Medulla oblongata (tissue), 1 donor: ENCODE measurements at regions not wholly inside any gene's neighbourhood (a gene's known extent, or its start where the extent isn't known, plus 50 kb on each side); places are given as distances from the start of the nearest gene placed in this dataset.
"Not testable (repeated sequence)": the region's sequence is repeated elsewhere in the genome, so short reads cannot be mapped to it uniquely, and the experiment has no call there.

ENCODE experiments used
- DNase-seq: peaks from one replicate; pipeline ENCODE4 v3.0.0-alpha.2; 2015; ENCODE audit errors: extremely low spot score

DNA sequence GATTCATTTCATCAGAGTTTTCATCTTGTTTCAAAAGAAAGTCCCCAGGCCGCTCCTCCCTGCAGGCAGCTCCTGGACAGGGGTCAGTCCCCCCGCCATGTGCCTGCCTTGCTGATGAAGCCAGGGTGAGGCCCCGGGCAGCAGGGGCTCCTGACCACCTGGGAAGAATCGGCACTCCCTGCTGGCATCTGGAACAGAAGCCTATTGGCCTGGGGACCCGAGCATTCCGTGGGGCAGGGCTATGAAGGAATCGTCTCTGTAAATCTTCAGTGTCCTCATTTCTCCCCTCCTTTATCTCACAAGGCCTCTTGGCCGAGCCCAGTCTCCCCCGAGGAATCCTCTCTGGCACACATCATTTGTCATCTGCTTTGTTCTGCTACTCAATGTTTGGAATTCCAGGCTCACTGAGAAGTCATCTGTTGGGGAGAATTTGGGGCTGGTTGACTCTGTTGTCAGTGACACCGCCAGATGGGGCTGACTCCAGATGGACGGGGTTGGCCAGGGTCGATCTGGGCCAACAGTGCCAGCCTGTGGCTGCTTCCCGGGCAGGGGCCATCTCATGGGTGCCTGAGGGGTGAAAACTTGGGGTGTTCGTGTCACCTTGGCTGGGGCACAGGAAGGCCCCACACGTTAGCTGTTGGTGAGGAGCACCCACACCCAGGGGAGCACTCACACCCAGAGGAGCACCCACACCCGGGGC lies 184.6 kb downstream of the LAT start:
- DNase-seq, result not testable (repeated sequence)

GRCh38 chr16:29168515-29169259 lies 183.8 kb downstream of the LAT start:
- DNase-seq, result not testable (repeated sequence)

DNA sequence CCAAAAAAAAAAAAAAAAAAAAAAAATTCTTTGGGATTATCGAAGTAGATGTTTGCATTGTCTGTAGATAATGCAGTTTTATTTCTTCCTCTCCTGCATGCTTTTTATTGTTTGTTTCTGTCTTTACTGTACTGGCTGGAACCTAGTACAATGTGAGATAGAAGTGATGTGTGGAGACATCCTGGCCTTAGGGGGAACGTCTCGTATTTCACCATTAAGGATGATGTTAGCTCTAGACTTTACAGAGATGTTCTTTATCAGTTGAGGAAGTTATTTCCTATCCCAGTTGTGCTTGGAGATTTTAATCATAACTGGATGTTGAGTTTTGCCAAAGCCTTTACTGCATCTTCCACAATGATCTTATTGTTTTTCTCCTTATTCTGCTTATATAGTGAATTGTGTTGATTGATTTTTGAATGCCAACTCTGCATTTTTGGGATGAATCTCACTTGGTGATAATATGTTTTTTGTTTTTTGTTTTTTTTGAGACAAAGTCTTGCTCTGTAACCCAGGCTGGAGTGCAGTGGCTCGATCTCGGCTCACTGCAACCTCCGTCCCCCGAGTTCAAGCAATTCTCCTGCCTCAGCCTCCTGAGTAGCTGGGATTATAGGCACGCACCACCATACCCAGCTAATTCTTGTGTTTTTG lies 179.7 kb downstream of the LAT start:
- not testable (repeated sequence) for DNase-seq

DNA sequence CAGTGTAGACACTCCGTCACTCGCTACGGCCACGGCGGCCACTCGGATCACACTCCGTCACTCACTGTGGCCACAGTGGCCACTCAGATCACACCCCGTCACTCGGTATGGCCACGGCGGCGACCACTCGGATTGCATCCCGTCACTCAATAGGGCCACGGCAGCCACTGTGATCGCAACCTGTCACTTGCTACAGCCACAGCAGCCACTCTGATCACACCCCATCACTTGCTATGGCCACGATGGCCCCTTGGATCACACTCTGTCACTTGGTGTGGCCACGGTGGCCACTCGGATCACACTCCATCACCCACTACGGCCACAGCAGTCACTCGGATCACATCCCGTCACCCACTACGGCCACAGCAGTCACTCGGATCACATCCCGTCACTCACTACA lies 175.3 kb downstream of the LAT start:
- not testable (repeated sequence) for DNase-seq

DNA sequence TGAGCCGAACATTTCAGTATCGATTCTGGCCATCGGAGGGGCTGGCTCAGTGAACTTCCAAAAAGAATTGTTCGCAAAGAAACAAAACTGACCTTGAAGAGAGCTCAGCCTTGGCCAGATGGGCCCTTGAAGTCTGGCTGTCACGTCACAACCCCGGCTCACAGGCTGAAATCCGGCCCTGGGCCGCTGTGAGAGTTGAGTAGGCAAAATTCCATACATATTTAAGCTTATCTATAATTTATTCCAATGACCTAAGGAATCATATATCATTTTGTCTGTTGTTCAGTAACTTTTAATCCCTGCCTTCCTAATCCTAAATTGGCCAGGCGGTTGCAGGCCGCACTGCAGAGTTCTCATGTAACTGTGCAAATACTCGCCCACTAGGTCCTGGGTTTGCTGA lies 174.8 kb downstream of the LAT start:
- DNase-seq, result not testable (repeated sequence)

GRCh38 chr16:29158785-29159184 lies 173.9 kb downstream of the LAT start:
- DNase-seq, result no peak

DNA sequence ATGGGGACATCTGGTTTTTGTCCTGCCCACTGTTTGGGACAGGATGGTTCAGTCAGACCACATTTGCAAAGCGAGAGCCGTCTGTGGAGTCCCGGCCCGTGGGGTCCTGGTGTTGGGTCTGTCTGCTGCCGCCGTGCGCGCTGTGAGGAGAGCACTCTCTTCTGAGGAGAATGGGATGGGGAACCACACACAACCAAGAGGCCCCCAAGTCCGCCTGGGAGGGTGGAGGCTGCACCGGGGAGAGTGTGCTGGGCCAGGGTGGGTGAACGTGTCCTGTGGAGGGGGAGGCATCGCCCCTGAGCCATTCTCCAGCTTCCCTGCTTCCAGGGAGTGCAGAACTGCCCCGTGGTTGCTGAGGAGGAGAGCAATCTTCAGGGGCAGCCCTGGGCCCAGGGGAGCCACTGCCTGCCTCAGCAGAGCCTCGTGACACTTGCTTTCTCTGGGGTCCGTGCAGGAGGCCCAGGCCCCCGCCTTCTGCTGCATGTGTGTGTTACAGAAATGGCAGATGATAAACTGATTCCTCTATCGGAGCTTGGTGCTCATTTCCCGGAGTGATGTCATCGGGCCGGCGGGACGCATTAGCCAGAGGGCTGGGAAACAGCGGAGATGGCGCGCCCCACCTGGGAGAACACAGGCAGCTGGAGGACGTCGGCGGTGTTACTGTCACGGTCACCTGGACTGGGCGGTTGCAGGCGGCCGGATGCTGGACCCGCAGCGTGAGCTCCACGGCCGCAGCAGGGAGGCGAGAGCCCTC lies 173.4 kb downstream of the LAT start:
- not testable (repeated sequence) for DNase-seq

DNA sequence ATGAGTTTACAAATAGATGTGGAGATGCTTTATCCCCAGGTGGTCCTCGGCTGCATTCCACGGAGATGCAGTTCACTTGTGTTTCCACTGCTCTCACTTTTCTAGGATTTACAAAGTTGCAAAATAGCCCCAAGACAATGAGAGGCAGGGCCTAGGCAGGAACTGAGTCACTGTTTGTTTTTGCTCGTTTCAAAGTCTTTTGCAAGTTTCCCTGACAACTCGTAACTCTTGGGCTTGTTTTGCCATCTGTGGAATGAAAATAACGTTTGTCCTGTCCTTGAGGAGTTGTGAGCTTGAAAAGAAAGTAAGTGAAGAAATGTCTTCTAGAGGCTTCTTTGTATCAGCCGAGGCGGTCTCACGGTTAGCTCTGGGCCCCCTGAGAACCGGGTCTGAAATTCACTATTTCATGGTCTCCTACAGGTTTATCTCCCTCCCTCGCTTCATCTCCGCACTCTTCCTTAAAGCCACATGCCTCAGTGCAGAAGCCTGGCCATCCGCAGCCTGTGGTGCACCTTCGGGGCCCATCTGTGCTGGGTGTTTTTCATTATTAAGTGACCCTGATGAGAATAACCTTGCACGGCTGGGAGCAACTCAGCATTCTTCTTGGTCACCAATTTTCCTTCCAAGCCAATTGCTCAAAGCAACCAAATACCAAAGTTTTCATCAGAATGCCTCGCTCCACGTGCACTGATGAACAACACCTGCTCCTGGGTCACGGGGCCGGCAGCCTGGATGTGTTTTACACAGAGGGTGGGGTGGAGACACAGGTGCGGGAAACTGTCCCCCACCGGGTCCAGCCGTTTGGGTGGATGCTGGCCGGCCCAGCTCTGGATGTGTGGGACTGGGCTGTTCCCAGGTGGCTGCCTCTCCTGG lies 172.4 kb downstream of the LAT start:
- DNase-seq, result peak; percentile 13

DNA sequence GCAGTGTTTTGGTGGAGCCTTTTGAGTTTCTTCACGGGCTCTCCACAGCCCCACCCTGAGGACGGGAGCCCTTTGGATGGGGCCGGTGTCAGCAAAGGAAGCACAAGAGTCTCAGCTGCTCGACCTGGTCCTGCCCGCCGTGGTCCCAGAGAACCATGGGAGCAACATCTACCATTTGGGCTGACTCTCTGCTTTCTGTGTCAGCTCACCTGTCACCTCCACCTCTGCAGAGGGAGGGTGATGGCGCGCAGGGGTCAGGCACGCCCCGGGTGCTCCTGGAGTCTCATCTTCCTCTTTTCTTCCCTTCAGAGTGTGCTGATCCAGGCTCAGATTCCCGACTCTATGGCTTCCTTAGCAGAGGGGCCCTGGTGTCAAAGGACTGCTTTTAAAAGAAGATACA lies 171.7 kb downstream of the LAT start:
- no peak for DNase-seq

- DNase-seq, result not testable (repeated sequence)
These were observed 171.0 kb downstream of the LAT start for GRCh38 chr16:29155866-29156200.

DNA sequence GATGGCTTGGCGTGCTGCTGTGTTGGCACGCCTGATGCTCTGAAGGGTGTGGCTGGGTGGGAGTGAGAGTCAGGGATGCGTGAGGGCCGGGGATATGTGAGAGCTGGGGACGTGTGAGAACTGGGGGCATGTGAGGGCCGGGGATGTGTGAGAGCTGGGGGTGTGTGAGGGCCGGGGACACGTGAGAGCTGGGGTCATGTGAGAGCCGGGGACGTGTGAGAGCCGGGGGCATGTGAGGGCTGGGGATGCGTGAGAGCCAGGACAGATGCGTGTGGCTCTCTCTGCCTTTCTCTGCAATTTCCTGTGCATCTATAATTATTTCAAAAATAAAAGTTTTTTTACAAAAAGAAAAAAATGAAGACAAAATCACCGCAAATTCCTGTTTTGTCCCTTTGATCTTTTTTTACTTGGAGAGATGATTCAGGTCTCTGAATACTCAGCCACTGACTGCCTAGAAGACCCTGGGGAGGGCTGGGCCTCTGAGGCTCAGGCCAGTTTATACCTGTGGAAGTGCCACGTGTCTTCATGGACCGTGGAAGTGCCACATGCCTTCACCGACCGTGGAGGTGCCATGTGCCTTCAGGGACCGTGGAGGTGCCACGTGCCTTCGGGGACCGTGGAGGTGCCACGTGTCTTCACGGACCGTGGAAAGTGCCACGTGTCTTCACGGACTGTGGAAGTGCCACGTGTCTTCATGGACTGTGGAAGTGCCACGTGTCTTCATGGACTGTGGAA lies 170.4 kb downstream of the LAT start:
- DNase-seq, result not testable (repeated sequence)

DNA sequence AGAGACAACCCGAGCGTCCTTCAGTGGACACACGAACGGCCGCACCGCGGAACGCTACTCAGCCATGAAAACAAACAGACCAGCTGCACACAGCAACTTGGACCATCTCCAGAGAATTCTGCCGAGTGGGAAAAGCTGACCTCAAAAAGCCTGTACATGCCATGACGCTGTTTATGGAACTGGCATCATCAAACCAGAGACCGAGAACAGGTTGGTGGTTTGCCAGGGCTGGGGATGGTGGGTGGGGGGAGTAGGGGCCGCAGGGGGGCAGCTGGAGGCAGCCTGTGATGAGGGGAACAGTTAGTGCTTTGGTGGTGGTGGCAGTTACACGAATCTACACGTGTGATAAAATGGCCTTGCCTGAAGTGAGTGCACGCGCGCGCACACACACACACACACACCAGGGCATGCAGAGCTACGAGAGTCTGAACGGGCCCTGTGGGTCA lies 169.8 kb downstream of the LAT start:
- no peak for DNase-seq

DNA sequence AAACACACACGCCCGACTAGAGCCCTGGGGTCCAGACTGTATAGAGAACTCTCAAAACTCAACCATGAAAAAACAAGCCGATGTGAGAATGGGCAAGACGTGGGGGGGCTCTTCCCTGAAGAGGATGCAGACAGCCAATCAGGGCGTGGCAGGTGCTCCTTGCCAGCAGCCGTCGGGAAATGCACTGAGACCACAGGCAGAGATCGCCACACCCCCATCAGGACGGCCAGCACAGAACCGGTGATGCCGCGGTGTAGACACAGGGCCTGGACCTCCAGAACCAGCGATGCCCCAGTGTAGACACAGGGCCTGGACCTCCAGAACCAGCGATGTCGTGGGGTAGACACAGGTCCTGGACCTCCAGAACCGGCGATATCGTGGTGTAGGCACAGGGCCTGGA lies 169.2 kb downstream of the LAT start:
- no peak for DNase-seq

- DNase-seq, result not testable (repeated sequence)
These were observed 168.5 kb downstream of the LAT start for GRCh38 chr16:29153307-29153706.

- not testable (repeated sequence) for DNase-seq
These were observed 167.7 kb downstream of the LAT start for GRCh38 chr16:29152544-29153031.

DNA sequence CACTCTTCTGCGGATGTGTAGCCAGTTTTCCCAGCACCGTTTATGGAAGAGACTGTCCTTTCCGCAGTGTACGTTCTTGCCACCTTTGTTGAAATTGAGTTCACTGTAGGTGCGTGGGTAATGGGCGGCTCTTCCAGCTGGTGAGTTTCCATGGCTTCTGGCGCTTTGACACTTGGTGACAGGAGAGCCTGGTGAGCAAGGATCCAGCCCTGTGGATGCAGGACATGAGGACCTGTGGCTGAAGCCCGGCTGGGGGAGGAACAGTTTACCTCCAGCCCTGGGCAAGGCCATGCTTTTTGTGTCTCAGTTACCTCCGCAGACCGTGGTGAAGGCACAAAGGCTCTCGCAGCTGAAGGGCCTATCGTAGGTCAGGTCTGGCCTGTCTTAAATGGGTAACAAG lies 166.5 kb downstream of the LAT start:
- no peak for DNase-seq

DNA sequence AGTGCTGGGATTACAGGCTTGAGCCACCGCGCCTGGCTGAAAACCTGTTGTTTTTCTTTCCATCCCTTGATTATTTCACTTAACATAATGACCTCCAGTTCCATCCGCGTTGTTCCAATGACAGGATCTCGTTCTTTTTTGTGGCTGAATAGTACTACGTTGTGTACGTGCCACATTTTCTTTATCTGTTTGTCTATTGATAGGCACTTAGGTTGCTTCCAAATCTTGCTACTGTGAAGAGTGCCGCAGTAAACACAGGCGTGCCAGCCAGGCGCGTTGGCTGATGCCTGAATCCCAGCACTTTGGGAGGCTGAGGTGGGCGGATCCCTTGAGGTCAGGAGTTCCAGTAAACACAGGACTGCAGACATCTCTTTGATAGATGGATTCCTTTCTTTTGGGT lies 165.1 kb downstream of the LAT start:
- not testable (repeated sequence) for DNase-seq

DNA sequence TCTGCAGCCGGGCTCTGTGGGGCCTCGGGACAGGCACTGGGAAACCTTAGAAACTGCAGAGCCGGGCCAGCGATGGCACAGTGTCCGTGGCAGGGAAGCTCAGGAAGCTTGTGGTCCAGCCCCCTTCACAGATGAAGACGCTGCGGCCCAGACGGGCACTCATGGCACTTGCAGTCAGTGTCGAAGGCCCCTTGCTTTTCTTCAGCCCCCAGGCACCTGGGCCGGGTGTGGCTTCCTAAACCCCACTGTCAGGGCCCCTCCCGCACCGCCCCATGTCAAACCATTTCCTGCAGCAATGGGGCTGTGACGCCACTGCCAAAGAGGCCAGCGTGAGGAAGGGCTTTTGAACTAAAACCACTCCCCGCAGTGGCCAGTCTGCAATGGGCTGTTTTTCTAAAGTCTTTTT lies 164.0 kb downstream of the LAT start:
- peak; percentile 31 for DNase-seq

DNA sequence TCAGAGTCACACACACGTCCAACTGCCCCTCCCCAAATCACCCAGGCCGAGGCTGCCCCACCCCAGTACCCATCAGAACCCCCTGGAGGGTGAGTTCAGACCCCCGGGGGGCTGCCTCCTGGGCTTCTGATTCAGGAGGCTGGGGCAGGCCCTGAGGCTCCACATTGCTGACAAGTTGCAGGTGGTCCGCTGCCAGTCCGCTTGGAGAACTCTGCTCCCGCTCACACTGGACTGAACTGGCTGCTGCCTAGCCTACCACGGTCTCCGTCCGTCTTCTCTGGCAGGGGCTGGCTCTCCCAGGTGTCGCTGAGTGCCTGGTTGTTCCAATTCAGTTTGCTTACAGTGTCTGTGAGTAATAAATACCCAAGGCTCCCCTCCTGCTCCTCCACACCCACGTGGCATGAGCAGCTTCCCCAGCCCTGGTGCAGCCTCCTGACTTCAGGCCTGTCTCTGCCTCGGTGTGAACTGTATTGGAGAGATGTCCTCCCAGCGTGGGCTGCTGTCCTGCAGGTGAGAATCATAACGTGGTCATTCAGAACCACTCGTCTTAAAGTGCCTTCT lies 163.4 kb downstream of the LAT start:
- no peak for DNase-seq

DNA sequence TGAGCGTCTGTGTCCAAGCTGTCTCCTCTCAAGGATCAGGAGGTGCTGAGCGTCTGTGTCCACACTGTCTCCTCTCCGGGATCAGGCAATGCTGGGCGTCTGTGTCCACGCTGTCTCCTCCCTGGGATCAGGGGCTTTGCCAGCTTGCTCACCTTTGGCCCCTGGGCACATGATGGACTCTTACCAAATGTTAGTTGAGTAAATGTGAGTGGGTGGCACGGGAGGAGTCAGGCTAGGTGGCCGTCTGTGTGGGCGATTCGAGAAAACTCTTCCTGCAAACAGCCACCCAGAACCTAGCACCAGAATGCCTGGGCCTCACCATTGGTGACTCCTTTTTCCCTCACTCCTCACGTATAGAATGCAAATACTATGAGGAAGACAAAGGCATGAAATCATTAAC lies 162.9 kb downstream of the LAT start:
- not testable (repeated sequence) for DNase-seq
